BJ (cell line): ENCODE measurements at regions not wholly inside any gene's neighbourhood (a gene's known extent, or its start where the extent isn't known, plus 50 kb on each side); places are given as distances from the start of the nearest gene placed in this dataset.

Experiments used
- CTCF ChIA-PET: fragments of 350-600 bp; formaldehyde crosslinking; extraction: SDS; loops from one replicate; lab custom pipeline; 2021; ENCODE audit warnings: antibody characterized with exemption, inconsistent platforms; lab: Yijun Ruan, JAX
- POLR2A ChIA-PET: fragments of 300-600 bp; sonication (Branson Sonifier 250); formaldehyde crosslinking; extraction: SDS; loops from one replicate; lab custom pipeline; 2021; ENCODE audit warnings: antibody characterized with exemption; lab: Charles Lee
- DNase-seq: peaks from one replicate; pipeline ENCODE4 v3.0.0-alpha.2; 2011; ENCODE audit warnings: low read depth
- H3K27me3 ChIP-seq: 2 replicates; pipeline ENCODE4 v1.6.0; 2011; ENCODE audit warnings: low read length; ENCODE audit not compliant: control insufficient read depth, insufficient read depth
- H3K36me3 ChIP-seq: 2 replicates; pipeline ENCODE4 v1.5.1; 2011; ENCODE audit warnings: low read length; ENCODE audit not compliant: control insufficient read depth, insufficient read depth
- H3K4me3 ChIP-seq: 2 replicates; pipeline ENCODE4 v1.5.1; 2011; ENCODE audit warnings: low read depth, mild to moderate bottlenecking, control low read depth, low read length
- CTCF ChIP-seq: IDR thresholded peaks from 2 replicates; pipeline ENCODE4 v1.5.1; 2011; ENCODE audit warnings: low read depth, mild to moderate bottlenecking, control low read depth, inconsistent platforms, low read length, moderate library complexity; ENCODE audit not compliant: insufficient read depth

DNA sequence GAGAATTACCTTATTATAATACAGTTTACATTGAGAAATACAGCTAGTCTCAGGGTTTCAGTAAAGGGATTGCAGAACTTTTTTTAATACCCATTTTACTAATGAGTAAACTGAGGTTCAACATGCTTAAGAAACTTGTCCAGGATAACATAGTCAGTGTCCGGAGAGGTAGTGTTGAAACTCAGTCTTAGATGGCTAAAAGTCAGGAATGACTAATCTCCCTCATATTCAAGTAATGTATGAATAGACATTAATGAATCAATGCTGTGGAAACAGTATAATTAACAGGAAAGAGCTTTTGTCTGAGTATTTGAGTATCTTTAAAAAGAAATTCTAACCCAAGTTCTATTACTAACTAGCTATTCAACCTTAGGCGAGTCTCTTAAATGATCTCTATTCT, 397.6 kb downstream of the PLA2G4A start:
- Histone ChIP-seq H3K27me3 (no peaks in the 10 kb centered on the region), H3K4me3 (no peak overlapping the region), H3K36me3 (no peaks in the 10 kb centered on the region)
- no peak for DNase-seq
- no peak for TF ChIP-seq CTCF
- ChIA-PET CTCF (no interaction called here), POLR2A (no interaction called here)

GRCh38 chr1:187228790-187229189, 400.0 kb downstream of the PLA2G4A start:
- no peak for DNase-seq
- CTCF ChIA-PET, result no interaction called here
- H3K27me3 ChIP-seq, result no peaks in the 10 kb centered on the region
- no peak overlapping the region for H3K4me3 ChIP-seq
- H3K36me3 ChIP-seq, result no peaks in the 10 kb centered on the region
- TF ChIP-seq CTCF, result no peak
- POLR2A ChIA-PET, result no interaction called here

- DNase-seq, result no peak
- no peak for TF ChIP-seq CTCF
- ChIA-PET POLR2A (no interaction called here), CTCF (no interaction called here)
- Histone ChIP-seq H3K36me3 (no peaks in the 10 kb centered on the region), H3K4me3 (no peak overlapping the region), H3K27me3 (no peaks in the 10 kb centered on the region)
Observed at GRCh38 chr1:187229496-187229895, 400.7 kb downstream of the PLA2G4A start.

DNA sequence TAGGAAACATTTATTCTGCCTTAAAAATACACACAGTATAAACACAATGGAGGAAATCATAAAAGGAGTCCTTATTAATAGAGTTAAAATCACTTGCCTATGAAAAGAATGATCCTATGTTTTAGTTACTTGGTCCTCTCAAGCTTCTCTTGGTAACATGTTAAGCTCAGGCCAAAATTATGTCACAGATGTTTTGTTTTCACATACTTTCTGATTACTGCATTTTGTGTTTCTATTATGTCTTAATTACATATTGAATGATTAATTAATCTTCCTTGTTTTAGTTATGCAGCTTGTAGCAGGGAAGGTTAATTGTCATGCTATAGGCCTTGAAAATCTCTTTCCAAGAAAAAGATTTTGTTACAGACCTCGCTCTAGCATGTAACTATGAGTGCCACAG, 406.0 kb downstream of the PLA2G4A start:
- TF ChIP-seq CTCF, result no peak
- DNase-seq, result no peak
- H3K36me3 ChIP-seq, result no peaks in the 10 kb centered on the region
- CTCF ChIA-PET, result no interaction called here
- H3K4me3 ChIP-seq, result no peak overlapping the region
- POLR2A ChIA-PET, result no interaction called here
- H3K27me3 ChIP-seq, result no peaks in the 10 kb centered on the region

- no peak overlapping the region for H3K4me3 ChIP-seq
- H3K36me3 ChIP-seq, result no peaks in the 10 kb centered on the region
- no peak for DNase-seq
- no peak for TF ChIP-seq CTCF
- ChIA-PET CTCF (no interaction called here), POLR2A (no interaction called here)
- H3K27me3 ChIP-seq, result no peaks in the 10 kb centered on the region
Observed at GRCh38 chr1:187236199-187236598, 407.4 kb downstream of the PLA2G4A start.
